22Rv1 (cell line): ENCODE measurements at regions not wholly inside any gene's neighbourhood (a gene's known extent, or its start where the extent isn't known, plus 50 kb on each side); places are given as distances from the start of the nearest gene placed in this dataset.

Source experiments
- CTCF ChIP-seq: fragments of 450-650 bp; IDR thresholded peaks from 2 replicates; pipeline ENCODE4 v1.5.1; 2017; ENCODE audit warnings: mild to moderate bottlenecking
- ZFX ChIP-seq: fragments of 450-650 bp; IDR thresholded peaks from 2 replicates; pipeline ENCODE4 v1.6.1; 2017; ENCODE audit warnings: antibody characterized with exemption, borderline replicate concordance

GRCh38 chr1:118323246-118323645 lies 138.2 kb upstream of the SPAG17 start:
- TF ChIP-seq CTCF (no peak), ZFX (no peak)
